ENCODE measurements at regions not wholly inside any gene's neighbourhood (a gene's known extent, or its start where the extent isn't known, plus 50 kb on each side); places are given as distances from the start of the nearest gene placed in this dataset.

- no peak for TF ChIP-seq CTCF (IDR thresholded peaks at IDR 0.05; ENCODE audit: borderline replicate concordance, extremely low read depth, insufficient read depth)
- intact Hi-C loops (cut with DNase I): no loop called here
- no peak for DNase-seq
- Histone ChIP-seq H3K9me3 (ENCODE audit: control insufficient read depth in 2 of 3, insufficient read depth in 1 of 3, low read length in 3 of 3) (peaks cover 0 to 9% (median 0%) of the 10 kb centered on the region in 3 donors), H3K27me3 (ENCODE audit: control insufficient read depth, insufficient read depth, low read length) (no peaks in the 10 kb centered on the region), H3K27ac (ENCODE audit: low read depth in 2 of 2, low read length in 2 of 2) (no peak overlapping the region), H3K36me3 (ENCODE audit: control insufficient read depth in 2 of 3, insufficient read depth in 3 of 3, low read length in 3 of 3) (no peaks in the 10 kb centered on the region), H3K4me1 (ENCODE audit: control insufficient read depth in 2 of 3, insufficient read depth in 2 of 3, low read depth in 1 of 3, low read length in 3 of 3) (no peaks in the 10 kb centered on the region), H3K4me3 (ENCODE audit: low read length in 3 of 3) (no peak overlapping the region), H3K9ac (ENCODE audit: low read length in 3 of 3) (no peak overlapping the region)
- no peak for FAIRE-seq
These were observed 161.7 kb upstream of the NUDT12 start for GRCh38 chr5:103724271-103724670.

GRCh38 chr5:103721183-103721582 is 158.6 kb upstream of the NUDT12 start:
- H3K4me1 ChIP-seq (ENCODE audit: control insufficient read depth in 2 of 3, insufficient read depth in 2 of 3, low read depth in 1 of 3, low read length in 3 of 3): no peaks in the 10 kb centered on the region
- no peaks in the 10 kb centered on the region for H3K36me3 ChIP-seq (ENCODE audit: control insufficient read depth in 2 of 3, insufficient read depth in 3 of 3, low read length in 3 of 3)
- DNase-seq: peak in 1 of 5 donors; percentile 43
- H3K9me3 ChIP-seq (ENCODE audit: control insufficient read depth in 2 of 3, insufficient read depth in 1 of 3, low read length in 3 of 3): peaks cover 0 to 9% (median 0%) of the 10 kb centered on the region in 3 donors
- no peaks in the 10 kb centered on the region for H3K27me3 ChIP-seq (ENCODE audit: control insufficient read depth, insufficient read depth, low read length)
- intact Hi-C loops (cut with DNase I): no loop called here
- H3K4me3 ChIP-seq (ENCODE audit: low read length in 3 of 3): no peak overlapping the region
- no peak overlapping the region for H3K27ac ChIP-seq (ENCODE audit: low read depth in 2 of 2, low read length in 2 of 2)
- no peak overlapping the region for H3K9ac ChIP-seq (ENCODE audit: low read length in 3 of 3)
- FAIRE-seq: no peak
- no peak for TF ChIP-seq CTCF (IDR thresholded peaks at IDR 0.05; ENCODE audit: borderline replicate concordance, extremely low read depth, insufficient read depth)

- FAIRE-seq (no peak), DNase-seq (no peak)
- no peak for TF ChIP-seq CTCF (IDR thresholded peaks at IDR 0.05; ENCODE audit: borderline replicate concordance, extremely low read depth, insufficient read depth)
- peaks cover 0 to 9% (median 0%) of the 10 kb centered on the region in 3 donors for H3K9me3 ChIP-seq (ENCODE audit: control insufficient read depth in 2 of 3, insufficient read depth in 1 of 3, low read length in 3 of 3)
- H3K4me1 ChIP-seq (ENCODE audit: control insufficient read depth in 2 of 3, insufficient read depth in 2 of 3, low read depth in 1 of 3, low read length in 3 of 3): no peaks in the 10 kb centered on the region
- no peaks in the 10 kb centered on the region for H3K36me3 ChIP-seq (ENCODE audit: control insufficient read depth in 2 of 3, insufficient read depth in 3 of 3, low read length in 3 of 3)
- H3K4me3 ChIP-seq (ENCODE audit: low read length in 3 of 3): no peak overlapping the region
- H3K27ac ChIP-seq (ENCODE audit: low read depth in 2 of 2, low read length in 2 of 2): no peak overlapping the region
- intact Hi-C loops (cut with DNase I): no loop called here
- H3K9ac ChIP-seq (ENCODE audit: low read length in 3 of 3): no peak overlapping the region
- no peaks in the 10 kb centered on the region for H3K27me3 ChIP-seq (ENCODE audit: control insufficient read depth, insufficient read depth, low read length)
These were observed 155.5 kb upstream of the NUDT12 start for GRCh38 chr5:103718108-103718507.

- Histone ChIP-seq H3K4me3 (ENCODE audit: low read length in 3 of 3) (no peak overlapping the region), H3K27ac (ENCODE audit: low read depth in 2 of 2, low read length in 2 of 2) (no peak overlapping the region), H3K9me3 (ENCODE audit: control insufficient read depth in 2 of 3, insufficient read depth in 1 of 3, low read length in 3 of 3) (no peaks in the 10 kb centered on the region), H3K27me3 (ENCODE audit: control insufficient read depth, insufficient read depth, low read length) (no peaks in the 10 kb centered on the region), H3K9ac (ENCODE audit: low read length in 3 of 3) (no peak overlapping the region), H3K36me3 (ENCODE audit: control insufficient read depth in 2 of 3, insufficient read depth in 3 of 3, low read length in 3 of 3) (no peaks in the 10 kb centered on the region), H3K4me1 (ENCODE audit: control insufficient read depth in 2 of 3, insufficient read depth in 2 of 3, low read depth in 1 of 3, low read length in 3 of 3) (no peaks in the 10 kb centered on the region)
- intact Hi-C loops (cut with DNase I): no loop called here
- no peak for FAIRE-seq
- DNase-seq: no peak
- TF ChIP-seq CTCF (IDR thresholded peaks at IDR 0.05; ENCODE audit: borderline replicate concordance, extremely low read depth, insufficient read depth): no peak
These were observed 146.0 kb upstream of the NUDT12 start for GRCh38 chr5:103708601-103709000.
